H9 (cell line): ENCODE measurements at regions not wholly inside any gene's neighbourhood (a gene's known extent, or its start where the extent isn't known, plus 50 kb on each side); places are given as distances from the start of the nearest gene placed in this dataset.
A peak's percentile ranks its signal among the peaks of the same experiment; 100 is the strongest.

Experiments used
- DNase-seq: peaks from one replicate; pipeline ENCODE4 v3.0.0-alpha.2; 2017
- H2AFZ ChIP-seq: one replicate; pipeline ENCODE4 v1.6.1; 2013; ENCODE audit warnings: mild to moderate bottlenecking, low read length, control low read depth, moderate library complexity
- H2AK5ac ChIP-seq: 2 replicates; pipeline ENCODE4 v1.6.1; 2013; ENCODE audit warnings: low read length, control low read depth, mixed read lengths; ENCODE audit not compliant: insufficient read length
- H2BK120ac ChIP-seq: one replicate; pipeline ENCODE4 v1.6.1; 2013; ENCODE audit warnings: low read depth, mild to moderate bottlenecking, low read length, control low read depth, inconsistent platforms; ENCODE audit not compliant: poor library complexity, severe bottlenecking
- H2BK12ac ChIP-seq: 2 replicates; pipeline ENCODE4 v1.6.1; 2013; ENCODE audit warnings: low read length, control low read depth, mixed read lengths, low read depth; ENCODE audit not compliant: insufficient read length
- H2BK15ac ChIP-seq: 2 replicates; pipeline ENCODE4 v1.6.1; 2013; ENCODE audit warnings: low read depth, low read length, control low read depth
- H2BK20ac ChIP-seq: one replicate; pipeline ENCODE4 v1.6.1; 2013; ENCODE audit warnings: low read depth, mild to moderate bottlenecking, low read length, control low read depth, inconsistent platforms; ENCODE audit not compliant: poor library complexity, severe bottlenecking
- H2BK5ac ChIP-seq: 2 replicates; pipeline ENCODE4 v1.6.1; 2013; ENCODE audit warnings: low read length, control low read depth, mixed read lengths; ENCODE audit not compliant: insufficient read length
- H3K14ac ChIP-seq: 2 replicates; pipeline ENCODE4 v1.6.1; 2013; ENCODE audit warnings: low read length, control low read depth; ENCODE audit not compliant: insufficient read depth
- H3K18ac ChIP-seq: 2 replicates; pipeline ENCODE4 v1.6.1; 2013; ENCODE audit warnings: low read depth, mild to moderate bottlenecking, mixed read lengths, low read length, control low read depth; ENCODE audit not compliant: insufficient read length
- H3K23ac ChIP-seq: 2 replicates; pipeline ENCODE4 v1.6.1; 2013; ENCODE audit warnings: low read length, control low read depth, mixed read lengths, low read depth; ENCODE audit not compliant: insufficient read length
- H3K23me2 ChIP-seq: 2 replicates; pipeline ENCODE4 v1.6.1; 2013; ENCODE audit warnings: low read depth, mild to moderate bottlenecking, mixed read lengths, low read length, control low read depth; ENCODE audit not compliant: insufficient read length, poor library complexity, severe bottlenecking
- H3K27ac ChIP-seq: 2 replicates; pipeline ENCODE4 v1.5.1; 2013; ENCODE audit warnings: low read length, control low read depth, mixed read lengths, low read depth; ENCODE audit not compliant: insufficient read length
- H3K27me3 ChIP-seq: 2 replicates; pipeline ENCODE4 v1.6.1; 2013; ENCODE audit warnings: low read length, control low read depth, inconsistent platforms; ENCODE audit not compliant: insufficient read depth
- H3K4ac ChIP-seq: 2 replicates; pipeline ENCODE4 v1.6.1; 2013; ENCODE audit warnings: low read depth, mild to moderate bottlenecking, control low read depth, inconsistent platforms, low read length, moderate library complexity
- H3K4me1 ChIP-seq: 2 replicates; pipeline ENCODE4 v1.6.1; 2013; ENCODE audit warnings: low read length, control low read depth, inconsistent platforms; ENCODE audit not compliant: insufficient read depth
- H3K4me2 ChIP-seq: 2 replicates; pipeline ENCODE4 v1.6.1; 2013; ENCODE audit warnings: low read length, control low read depth, mixed read lengths; ENCODE audit not compliant: insufficient read length, insufficient read depth
- H3K56ac ChIP-seq: 2 replicates; pipeline ENCODE4 v1.6.1; 2013; ENCODE audit warnings: low read depth, mild to moderate bottlenecking, mixed read lengths, low read length, control low read depth; ENCODE audit not compliant: insufficient read length
- H3K79me1 ChIP-seq: 2 replicates; pipeline ENCODE4 v1.6.1; 2013; ENCODE audit warnings: low read depth, mild to moderate bottlenecking, moderate library complexity, low read length, control low read depth, inconsistent platforms; ENCODE audit not compliant: insufficient read depth, poor library complexity, severe bottlenecking
- H3K79me2 ChIP-seq: 2 replicates; pipeline ENCODE4 v1.6.1; 2013; ENCODE audit warnings: low read length, control low read depth, inconsistent platforms; ENCODE audit not compliant: insufficient read depth
- H3K9ac ChIP-seq: 2 replicates; pipeline ENCODE4 v1.6.1; 2013; ENCODE audit warnings: low read length, control low read depth, mixed read lengths; ENCODE audit not compliant: insufficient read length; ENCODE audit errors: extremely low read depth
- H3K9me3 ChIP-seq: one replicate; pipeline ENCODE4 v1.6.1; 2013; ENCODE audit warnings: low read depth, low read length, inconsistent platforms; ENCODE audit not compliant: control insufficient read depth
- H3T11ph ChIP-seq: one replicate; pipeline ENCODE4 v1.6.1; 2013; ENCODE audit warnings: mild to moderate bottlenecking, low read length, control low read depth, inconsistent platforms
- H4K20me1 ChIP-seq: one replicate; pipeline ENCODE4 v1.6.1; 2013; ENCODE audit not compliant: control insufficient read depth, insufficient read length, insufficient read depth
- H4K5ac ChIP-seq: 2 replicates; pipeline ENCODE4 v1.6.1; 2013; ENCODE audit warnings: low read depth, mild to moderate bottlenecking, mixed read lengths, low read length, control low read depth; ENCODE audit not compliant: insufficient read length
- H4K8ac ChIP-seq: replicated peaks from 2 replicates; pipeline ENCODE4 v1.6.1; 2013; ENCODE audit warnings: low read length, control low read depth, mixed read lengths, low read depth; ENCODE audit not compliant: insufficient read length
- H4K91ac ChIP-seq: 2 replicates; pipeline ENCODE4 v1.6.1; 2013; ENCODE audit warnings: low read depth, mild to moderate bottlenecking, moderate library complexity, mixed read lengths, low read length, control low read depth; ENCODE audit not compliant: insufficient read length
- H3K27ac Mint-ChIP-seq, 3 experiments: 2 replicates in 2 of 3; 3 replicates in 1 of 3; pipeline ENCODE4 v1.8.0; 2020 to 2021; ENCODE audit warnings: mixed read lengths in 3 of 3, mild to moderate bottlenecking in 1 of 3, moderate library complexity in 1 of 3
- H3K27me3 Mint-ChIP-seq: 2 replicates; pipeline ENCODE4 v1.8.0; 2021; ENCODE audit warnings: low read depth, mild to moderate bottlenecking, moderate library complexity, mixed read lengths
- H3K36me3 Mint-ChIP-seq, 3 experiments: 2 replicates in 2 of 3; 3 replicates in 1 of 3; pipeline ENCODE4 v1.8.0; 2020 to 2021; ENCODE audit warnings: low read depth in 3 of 3, mixed read lengths in 3 of 3; ENCODE audit not compliant: insufficient read depth in 1 of 3
- H3K4me1 Mint-ChIP-seq, 2 experiments: 2 replicates each; pipeline ENCODE4 v1.8.0; 2020; ENCODE audit warnings: mixed read lengths in 2 of 2
- H3K4me3 Mint-ChIP-seq, 2 experiments: 2 replicates in 1 of 2; 3 replicates in 1 of 2; pipeline ENCODE4 v1.8.0; 2020 to 2021; ENCODE audit warnings: mild to moderate bottlenecking in 2 of 2, mixed read lengths in 2 of 2, moderate library complexity in 1 of 2
- H3K9me3 Mint-ChIP-seq, 2 experiments: 2 replicates in 1 of 2; 3 replicates in 1 of 2; pipeline ENCODE4 v1.8.0; 2020; ENCODE audit warnings: mild to moderate bottlenecking in 2 of 2, mixed read lengths in 2 of 2, moderate library complexity in 1 of 2
- CTCF ChIP-seq: fragments of 200-600 bp; sonication (generic); conservative IDR thresholded peaks from 3 replicates; pipeline ENCODE4 v1.8.0; 2021; ENCODE audit warnings: antibody characterized with exemption, mild to moderate bottlenecking
- WGBS: extraction: QIAGEN DNeasy Blood & Tissue Kit; methylation state at CpG from one replicate; pipeline ENCODE4 v1.1.7; 2013; ENCODE audit warnings: missing lambda C conversion rate, low lambda C conversion rate, mixed read lengths; ENCODE audit not compliant: insufficient read length; ENCODE audit errors: extremely low coverage; 5-methylcytosine and 5-hydroxymethylcytosine counted together

- Histone ChIP-seq H3K4ac (no peak overlapping the region), H3K18ac (no peak overlapping the region), H2BK15ac (no peak overlapping the region), H2BK20ac (no peak overlapping the region), H2BK5ac (no peak overlapping the region), H2AFZ (no peak overlapping the region), H3K14ac (no peak overlapping the region), H3K27ac (no peak overlapping the region), H3K79me2 (peaks cover 9% of the 10 kb centered on the region; the same call in 1 of the 2 replicates), H3K9me3 (no peaks in the 10 kb centered on the region), H3K79me1 (peaks cover 5% of the 10 kb centered on the region), H3K23me2 (no peaks in the 10 kb centered on the region), H3K4me2 (peak overlapping the region; percentile 29), H2BK120ac (no peak overlapping the region), H3K4me1 (peaks cover 6% of the 10 kb centered on the region; the same call in 1 of the 2 replicates), H3K23ac (no peak overlapping the region), H4K8ac (no peak overlapping the region), H4K20me1 (no peaks in the 10 kb centered on the region), H3K27me3 (no peaks in the 10 kb centered on the region), H3T11ph (no peak overlapping the region), H3K9ac (no peak overlapping the region), H4K5ac (no peak overlapping the region), H2AK5ac (no peak overlapping the region), H4K91ac (no peak overlapping the region), H2BK12ac (no peak overlapping the region), H3K56ac (no peak overlapping the region)
- Mint-ChIP-seq H3K4me1 (peaks cover 33 to 36% of the 10 kb centered on the region in 2 experiments), H3K4me3 (peak overlapping the region; percentile 85 to 96), H3K27ac (no peak overlapping the region), H3K27me3 (no peaks in the 10 kb centered on the region), H3K36me3 (peaks cover 0 to 4% (median 0%) of the 10 kb centered on the region in 3 experiments; a peak in 3 of 7 replicates), H3K9me3 (peaks cover 2 to 4% of the 10 kb centered on the region in 2 experiments; a peak in 3 of 5 replicates)
- no peak for DNase-seq
- no CpG with 5 or more reads among the region's 8 CpGs for WGBS
- TF ChIP-seq CTCF: no peak
Observed at GRCh38 chr18:41630232-41630886, 324.7 kb upstream of the PIK3C3 start.
